HEK293T (cell line): ENCODE measurements at regions not wholly inside any gene's neighbourhood (a gene's known extent, or its start where the extent isn't known, plus 50 kb on each side); places are given as distances from the start of the nearest gene placed in this dataset.

Experiments used
- BHLHE40 ChIP-seq: fragments of 450-650 bp; IDR thresholded peaks from 2 replicates; pipeline ENCODE4 v1.6.1; 2016; ENCODE audit warnings: mild to moderate bottlenecking, moderate library complexity, borderline replicate concordance
- FOXK2 ChIP-seq: fragments of 450-650 bp; IDR thresholded peaks from 2 replicates; pipeline ENCODE4 v1.6.1; 2016; ENCODE audit warnings: mild to moderate bottlenecking

- TF ChIP-seq FOXK2 (no peak), BHLHE40 (no peak)
Measured at GRCh38 chr3:25097023-25097422, 331.0 kb upstream of the RARB start.
